Colonic mucosa (tissue), 4 donors: ENCODE measurements at regions not wholly inside any gene's neighbourhood (a gene's known extent, or its start where the extent isn't known, plus 50 kb on each side); places are given as distances from the start of the nearest gene placed in this dataset.

Experiments used
- DNase-seq: peaks from one replicate; pipeline ENCODE4 v3.0.0-alpha.2; 2020
- H3K27ac ChIP-seq: fragments of 200-600 bp; one replicate; pipeline ENCODE4 v1.8.0; 2021
- H3K27me3 ChIP-seq: fragments of 200-600 bp; one replicate; pipeline ENCODE4 v1.8.0; 2021
- H3K36me3 ChIP-seq: fragments of 200-600 bp; one replicate; pipeline ENCODE4 v1.8.0; 2021
- H3K4me1 ChIP-seq: fragments of 200-600 bp; one replicate; pipeline ENCODE4 v1.8.0; 2021; ENCODE audit warnings: mild to moderate bottlenecking
- H3K4me3 ChIP-seq: fragments of 200-600 bp; one replicate; pipeline ENCODE4 v1.8.0; 2021
- H3K9ac ChIP-seq, 2 donors: one replicate each; pipeline ENCODE4 v1.7.0; 2013; ENCODE audit warnings: control low read depth in 2 of 2, low read depth in 2 of 2, low read length in 2 of 2
- H3K9me3 ChIP-seq: fragments of 200-600 bp; one replicate; pipeline ENCODE4 v1.8.0; 2021
- intact Hi-C: fragments of 100-400 bp; cut with DNase I; formaldehyde crosslinking; loops from one replicate; pipeline ENCODE4 v1.14.1; 2022
- TF ChIP-seq, protein P1 (sequence below): fragments of 200-600 bp; IDR thresholded peaks from one replicate; pipeline ENCODE4 v1.8.0; 2022; ENCODE audit warnings: antibody characterized with exemption, mild to moderate bottlenecking
- donor health status: healthy.
- donor health status: DM: no; HTN: no; CAD: no.
- donor health status: DM: no; HTN: no; CAD: no.

DNA sequence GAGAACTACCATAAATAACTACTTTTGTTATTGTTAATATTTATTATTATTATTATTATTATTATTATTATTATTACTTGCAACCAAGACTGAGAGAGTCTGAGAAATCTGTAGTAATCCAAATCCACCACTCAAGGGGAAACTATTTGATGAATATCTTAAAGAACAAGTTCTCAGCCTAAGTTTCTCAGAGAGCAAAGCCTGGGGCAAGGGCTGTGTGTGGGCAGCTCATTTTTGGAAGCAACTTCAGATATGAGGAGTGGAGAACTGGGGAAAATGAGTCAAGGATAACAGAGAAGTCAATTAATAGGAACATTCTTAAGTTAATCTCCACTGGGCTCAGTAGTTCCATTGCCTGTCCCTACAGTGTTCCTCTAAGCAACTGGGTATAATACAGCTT is 57.1 kb upstream of the KCNJ16 start:
- Histone ChIP-seq H3K4me3 (no peak overlapping the region), H3K36me3 (no peaks in the 10 kb centered on the region), H3K27me3 (no peaks in the 10 kb centered on the region), H3K27ac (no peak overlapping the region), H3K4me1 (no peaks in the 10 kb centered on the region), H3K9ac (no peak overlapping the region), H3K9me3 (no peaks in the 10 kb centered on the region)
- TF ChIP-seq, protein P1, sequence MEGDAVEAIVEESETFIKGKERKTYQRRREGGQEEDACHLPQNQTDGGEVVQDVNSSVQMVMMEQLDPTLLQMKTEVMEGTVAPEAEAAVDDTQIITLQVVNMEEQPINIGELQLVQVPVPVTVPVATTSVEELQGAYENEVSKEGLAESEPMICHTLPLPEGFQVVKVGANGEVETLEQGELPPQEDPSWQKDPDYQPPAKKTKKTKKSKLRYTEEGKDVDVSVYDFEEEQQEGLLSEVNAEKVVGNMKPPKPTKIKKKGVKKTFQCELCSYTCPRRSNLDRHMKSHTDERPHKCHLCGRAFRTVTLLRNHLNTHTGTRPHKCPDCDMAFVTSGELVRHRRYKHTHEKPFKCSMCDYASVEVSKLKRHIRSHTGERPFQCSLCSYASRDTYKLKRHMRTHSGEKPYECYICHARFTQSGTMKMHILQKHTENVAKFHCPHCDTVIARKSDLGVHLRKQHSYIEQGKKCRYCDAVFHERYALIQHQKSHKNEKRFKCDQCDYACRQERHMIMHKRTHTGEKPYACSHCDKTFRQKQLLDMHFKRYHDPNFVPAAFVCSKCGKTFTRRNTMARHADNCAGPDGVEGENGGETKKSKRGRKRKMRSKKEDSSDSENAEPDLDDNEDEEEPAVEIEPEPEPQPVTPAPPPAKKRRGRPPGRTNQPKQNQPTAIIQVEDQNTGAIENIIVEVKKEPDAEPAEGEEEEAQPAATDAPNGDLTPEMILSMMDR = no peak
- DNase-seq = no peak
- intact Hi-C loops = no loop called here

DNA sequence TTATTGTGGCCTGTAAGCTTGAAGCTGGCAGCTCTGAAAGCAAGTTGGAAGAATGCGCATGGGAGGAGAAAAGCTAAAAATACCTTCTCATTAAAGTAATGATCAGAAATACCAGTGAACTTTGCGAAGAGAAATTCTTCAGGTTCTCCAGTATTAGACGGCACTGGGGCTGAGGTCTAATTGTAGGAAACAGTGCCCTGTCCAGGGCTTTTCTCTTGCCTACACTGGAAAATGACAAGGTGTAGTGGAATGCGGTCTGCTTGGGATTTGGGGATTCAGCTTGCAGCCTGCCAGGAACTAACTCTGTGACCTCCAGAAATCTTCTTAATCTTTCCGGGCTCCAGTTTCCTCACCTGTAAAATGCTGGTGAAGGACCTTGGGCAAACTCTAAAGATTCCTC is 53.3 kb upstream of the KCNJ16 start:
- Histone ChIP-seq H3K4me1 (no peaks in the 10 kb centered on the region), H3K4me3 (no peak overlapping the region), H3K36me3 (no peaks in the 10 kb centered on the region), H3K9me3 (no peaks in the 10 kb centered on the region), H3K27ac (no peak overlapping the region), H3K9ac (no peak overlapping the region), H3K27me3 (no peaks in the 10 kb centered on the region)
- no peak for DNase-seq
- TF ChIP-seq, protein P1 = no peak
- intact Hi-C loops = no loop called here

DNA sequence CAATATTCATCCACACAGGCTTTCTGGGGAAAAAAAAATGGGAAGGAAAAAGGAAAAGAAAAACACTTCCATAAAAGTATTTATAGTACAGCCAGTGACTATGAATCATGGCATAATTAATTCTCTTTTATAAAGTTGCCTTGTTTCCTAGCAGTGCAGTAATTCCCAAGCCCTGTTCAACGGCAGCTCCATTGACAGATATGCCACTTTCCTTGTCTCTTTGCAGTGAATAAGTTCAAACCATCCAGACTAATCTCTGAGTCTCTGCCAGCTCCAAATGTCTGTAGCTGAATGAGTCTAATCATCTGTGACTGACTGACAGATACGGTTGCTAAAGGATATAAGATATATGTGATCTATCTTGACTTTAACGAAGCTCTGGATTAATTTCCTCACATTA is 52.9 kb upstream of the KCNJ16 start:
- Histone ChIP-seq H3K9me3 (no peaks in the 10 kb centered on the region), H3K27me3 (no peaks in the 10 kb centered on the region), H3K36me3 (no peaks in the 10 kb centered on the region), H3K27ac (no peak overlapping the region), H3K4me3 (no peak overlapping the region), H3K9ac (no peak overlapping the region), H3K4me1 (no peaks in the 10 kb centered on the region)
- DNase-seq = no peak
- TF ChIP-seq, protein P1 = no peak
- intact Hi-C loops = no loop called here

DNA sequence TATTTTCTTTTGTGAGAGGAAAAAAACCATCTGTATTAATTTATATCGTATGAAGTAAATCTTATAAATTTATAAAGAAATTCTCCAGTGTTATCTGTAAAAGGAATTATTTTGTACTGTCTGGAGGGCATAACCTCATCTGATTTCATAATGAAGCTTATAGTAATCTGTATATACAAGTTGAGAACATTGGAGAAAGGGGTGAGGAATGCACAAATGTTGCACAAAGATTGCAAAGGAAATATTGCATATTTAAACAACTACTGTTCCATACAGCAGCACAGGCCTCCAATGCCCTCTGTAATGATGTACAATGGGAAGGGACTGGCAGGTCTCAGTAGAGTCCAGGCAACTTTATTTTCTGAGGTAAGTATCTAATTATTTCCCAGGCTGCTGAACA is 50.8 kb upstream of the KCNJ16 start:
- Histone ChIP-seq H3K27me3 (no peaks in the 10 kb centered on the region), H3K27ac (no peak overlapping the region), H3K36me3 (no peaks in the 10 kb centered on the region), H3K4me1 (no peaks in the 10 kb centered on the region), H3K9me3 (no peaks in the 10 kb centered on the region), H3K9ac (no peak overlapping the region), H3K4me3 (no peak overlapping the region)
- intact Hi-C loops = no loop called here
- TF ChIP-seq, protein P1 = no peak
- no peak for DNase-seq
